ENCODE measurements at regions not wholly inside any gene's neighbourhood (a gene's known extent, or its start where the extent isn't known, plus 50 kb on each side); places are given as distances from the start of the nearest gene placed in this dataset.
"Not testable (repeated sequence)": the region's sequence is repeated elsewhere in the genome, so short reads cannot be mapped to it uniquely, and the experiment has no call there.

DNA sequence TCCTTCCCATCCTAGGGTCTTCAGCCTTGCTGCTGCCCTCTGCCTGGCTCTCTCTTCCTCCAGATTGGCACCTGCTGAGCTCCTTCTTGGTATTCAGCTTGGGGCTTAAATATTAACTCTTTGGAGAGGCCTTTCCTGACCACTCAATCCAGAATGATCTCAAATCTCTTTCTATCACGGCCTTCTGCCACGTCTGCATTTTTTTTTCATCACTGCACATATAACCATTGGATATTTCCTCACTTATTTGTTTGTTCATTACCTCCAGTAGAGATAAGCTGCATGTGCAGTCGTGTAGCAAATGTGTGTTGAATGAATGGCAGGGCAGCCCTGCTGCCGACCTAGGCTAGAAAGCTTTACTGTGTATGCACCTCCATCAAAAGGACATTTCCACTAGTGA lies 51.6 kb upstream of the MPP7 start:
- DNase-seq (ENCODE audit: low read depth in 3 of 3, low spot score in 1 of 3), result no peak

DNA sequence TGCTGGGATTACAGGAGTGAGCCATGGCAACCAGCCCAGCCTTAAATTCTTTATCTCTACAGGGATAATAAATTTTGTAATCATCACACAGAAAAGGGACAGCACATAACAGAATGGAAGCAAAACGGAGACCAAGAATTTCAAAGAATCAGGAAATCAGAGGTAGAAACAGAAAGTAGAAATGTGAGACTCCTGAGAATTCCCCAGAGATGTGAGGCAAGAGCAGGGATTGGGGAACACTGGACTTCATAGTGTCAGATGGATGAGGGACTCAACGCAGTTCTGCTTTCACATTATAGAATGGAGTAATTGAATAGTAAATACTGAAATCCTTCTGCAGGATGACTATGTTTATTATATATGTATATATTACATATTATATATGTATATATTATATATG lies 52.5 kb upstream of the MPP7 start:
- no peak for DNase-seq (ENCODE audit: low read depth in 3 of 3, low spot score in 1 of 3)

DNA sequence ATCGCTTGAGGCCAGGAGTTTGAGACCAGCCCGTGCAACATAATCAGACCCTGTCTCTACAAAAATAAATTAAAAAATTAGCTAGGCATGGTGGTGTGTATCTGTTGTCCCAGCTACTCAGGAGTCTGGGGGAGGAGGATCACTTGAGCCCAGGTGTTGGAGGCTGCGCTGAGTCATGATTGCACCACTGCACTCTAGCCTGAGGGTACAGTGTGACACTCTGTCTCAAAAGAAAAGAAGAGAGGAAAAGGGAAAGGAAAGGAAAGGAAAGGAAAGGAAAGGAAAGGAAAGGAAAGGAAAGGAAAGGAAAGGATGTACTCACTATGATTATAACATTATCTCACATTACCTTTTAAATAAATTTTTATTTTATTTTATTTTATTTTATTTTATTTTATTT lies 56.5 kb upstream of the MPP7 start:
- DNase-seq (ENCODE audit: low read depth in 3 of 3, low spot score in 1 of 3), result no peak

DNA sequence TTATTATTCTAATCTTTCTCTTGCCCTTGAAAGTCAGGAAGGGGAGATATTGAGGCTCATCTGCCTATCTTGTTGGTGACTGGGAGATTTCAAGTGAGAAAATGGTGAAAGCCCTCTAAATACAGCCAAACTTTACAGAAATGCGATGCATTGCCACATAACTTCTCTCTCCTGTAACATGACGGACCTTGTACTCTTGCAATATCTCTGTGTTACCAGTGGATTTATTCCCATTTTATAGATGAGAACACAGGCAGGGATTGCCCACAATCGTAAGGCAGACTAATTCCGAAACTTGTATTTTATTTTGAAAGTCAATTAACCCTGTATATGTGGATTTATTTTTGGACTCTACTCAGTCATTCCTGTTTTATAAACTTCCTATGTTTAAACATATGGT lies 57.3 kb upstream of the MPP7 start:
- DNase-seq (ENCODE audit: low read depth in 3 of 3, low spot score in 1 of 3), result no peak

DNA sequence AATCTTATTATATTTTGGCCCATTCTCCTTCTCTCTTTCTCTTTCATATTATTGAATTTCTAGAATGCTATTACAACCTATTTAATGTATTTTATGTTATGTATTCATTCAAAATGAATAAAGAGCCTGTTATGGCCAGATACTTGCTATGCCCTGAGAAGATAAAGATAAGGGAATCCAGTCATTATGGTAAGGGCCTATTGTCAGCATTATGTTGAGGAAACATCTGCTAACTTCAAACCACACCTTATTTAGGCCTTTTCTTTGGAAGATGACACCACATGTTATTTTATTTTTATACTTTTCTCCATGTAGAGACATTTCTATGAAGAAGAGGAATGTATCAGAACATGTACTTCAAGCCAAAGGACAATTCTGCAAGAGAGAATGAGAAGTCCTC lies 60.5 kb upstream of the MPP7 start:
- no peak for DNase-seq (ENCODE audit: low read depth in 3 of 3, low spot score in 1 of 3)

DNA sequence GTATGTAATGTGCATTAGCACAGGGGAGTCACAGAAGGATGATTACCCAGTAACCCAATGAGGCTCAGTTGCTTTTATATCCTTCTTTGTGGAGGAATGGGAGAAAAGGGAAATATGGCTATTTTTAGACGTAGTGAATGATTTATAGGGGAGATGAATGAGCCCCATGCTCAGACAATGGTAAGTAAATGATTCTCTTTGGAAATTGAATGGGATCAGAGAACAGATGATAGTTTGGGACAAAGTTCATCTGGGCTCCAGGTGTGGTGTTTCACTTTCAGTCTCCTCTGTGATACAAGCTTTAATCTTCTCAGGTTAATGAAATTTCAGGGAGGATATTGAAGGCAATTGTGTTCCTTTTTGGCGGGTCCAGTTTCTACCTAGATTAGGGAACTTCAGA lies 63.0 kb upstream of the MPP7 start:
- DNase-seq (ENCODE audit: low read depth in 3 of 3, low spot score in 1 of 3), result no peak

DNA sequence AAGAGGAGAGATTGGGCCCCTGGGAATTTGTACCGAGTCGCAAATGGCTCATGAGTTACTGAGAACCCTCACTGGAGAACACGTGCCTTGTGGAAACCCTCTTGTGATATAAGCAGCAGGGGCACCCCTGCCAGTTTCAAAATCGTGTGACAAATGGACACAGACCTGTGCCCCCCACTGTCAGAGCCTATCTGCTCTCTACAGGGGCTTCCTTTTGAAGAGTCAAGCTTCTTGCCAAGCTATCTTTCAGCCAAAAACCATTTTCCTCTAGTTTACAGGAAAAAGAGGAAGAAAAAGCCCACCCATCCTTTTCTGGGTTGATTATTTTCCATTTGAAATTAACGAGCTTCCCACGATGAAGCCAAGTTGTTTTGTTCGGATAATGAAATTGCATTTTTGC lies 64.1 kb upstream of the MPP7 start:
- DNase-seq (ENCODE audit: low read depth in 3 of 3, low spot score in 1 of 3), result no peak

DNA sequence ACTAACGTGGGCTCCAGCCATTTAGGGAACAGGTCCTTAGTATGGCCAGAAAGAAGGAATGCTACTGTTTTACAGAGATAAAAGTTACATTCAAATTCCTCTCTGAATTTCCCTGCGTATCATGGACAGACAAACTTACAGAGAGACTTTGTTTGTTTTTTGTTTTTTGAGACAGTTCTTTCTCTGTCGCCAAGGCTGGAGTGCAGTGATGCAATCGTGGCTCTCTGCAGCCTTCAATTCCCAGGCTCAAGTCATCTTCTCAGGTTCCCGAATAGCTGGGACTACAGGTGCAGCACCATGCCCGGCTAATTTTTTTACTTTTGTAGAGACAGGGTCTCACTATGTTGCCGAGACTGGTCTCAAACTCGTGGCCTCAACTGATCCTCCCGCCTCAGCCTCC lies 64.5 kb upstream of the MPP7 start:
- no peak for DNase-seq (ENCODE audit: low read depth in 3 of 3, low spot score in 1 of 3)

DNA sequence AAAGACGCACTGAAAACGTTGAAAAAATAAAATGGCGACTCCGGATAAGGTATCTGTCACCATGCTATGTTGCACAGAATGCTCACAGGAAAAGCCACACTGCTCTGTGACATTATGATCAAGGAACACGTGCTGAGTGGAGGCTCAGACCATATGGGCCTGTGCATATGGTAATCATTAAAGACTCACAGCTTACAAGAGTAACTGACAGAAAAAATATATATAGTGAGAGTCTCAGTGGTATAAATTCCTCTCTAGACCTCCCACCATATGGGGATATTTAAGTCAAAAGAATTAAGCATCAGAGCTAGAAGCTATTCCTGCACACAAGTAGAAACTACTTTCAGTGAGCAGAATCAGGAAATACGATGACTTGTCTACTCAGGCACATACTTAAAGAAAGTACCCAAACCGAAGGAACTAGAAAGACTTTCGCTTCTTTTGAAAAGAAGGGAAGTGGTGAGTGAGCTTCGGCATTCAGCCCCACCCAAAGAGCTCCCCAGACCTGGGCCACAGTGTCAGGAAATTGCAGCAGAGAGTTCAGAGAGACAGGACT lies 65.1 kb upstream of the MPP7 start:
- DNase-seq (ENCODE audit: low read depth in 3 of 3, low spot score in 1 of 3), result peak; percentile 11 to 26 (median 13)

DNA sequence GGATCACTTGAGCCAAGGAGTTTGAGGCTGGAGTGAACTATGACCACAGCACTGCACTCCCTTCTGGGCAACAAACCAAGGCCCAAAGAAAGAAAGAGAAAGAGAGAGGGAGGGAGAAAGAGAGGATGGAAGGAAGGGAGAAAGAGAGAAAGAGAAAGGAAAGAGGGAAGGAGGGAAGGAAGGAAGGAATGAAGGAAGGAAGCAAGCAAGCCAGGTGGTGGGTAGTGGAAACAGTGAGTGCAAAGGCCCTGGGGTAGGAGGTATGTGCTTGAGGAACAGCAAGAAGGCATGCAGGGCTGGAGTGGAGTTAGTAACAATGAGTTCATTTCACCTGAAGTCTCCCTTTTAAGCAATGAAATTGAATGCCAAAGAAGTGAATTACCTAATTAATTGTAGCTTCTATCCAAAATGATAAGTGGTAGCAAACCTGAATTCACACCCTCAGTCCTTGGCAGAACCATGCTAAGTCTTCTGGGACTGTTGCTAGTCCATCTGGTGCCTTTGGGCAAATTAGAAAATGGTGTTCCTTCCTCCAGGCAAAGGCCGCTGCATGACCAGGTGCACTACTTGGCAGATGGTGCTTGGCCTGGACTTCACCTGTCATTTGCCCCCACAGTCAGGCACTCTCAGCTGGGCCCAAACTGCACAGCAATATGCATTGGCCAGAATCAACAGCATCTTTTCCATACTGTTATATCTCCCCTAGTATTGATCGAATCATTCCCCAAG lies 67.4 kb upstream of the MPP7 start:
- no peak for DNase-seq (ENCODE audit: low read depth in 3 of 3, low spot score in 1 of 3)

DNA sequence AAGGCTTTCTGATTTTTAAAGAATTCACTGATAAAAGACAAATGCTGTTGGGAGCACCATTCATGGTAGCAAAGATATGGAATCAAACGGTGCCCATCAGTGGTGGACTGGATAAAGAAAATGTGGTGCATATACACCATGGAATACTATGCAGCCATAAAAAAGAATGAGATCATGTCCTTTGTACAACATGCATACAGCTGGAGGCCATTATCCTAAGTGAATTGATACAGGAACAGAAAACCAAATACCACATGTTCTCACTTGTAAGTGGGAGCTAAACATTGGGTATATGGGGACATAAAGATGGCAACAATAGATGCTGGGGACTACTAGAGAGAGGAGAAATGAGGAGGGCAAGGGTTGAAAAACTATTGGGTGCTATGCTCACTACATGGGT lies 68.8 kb upstream of the MPP7 start:
- DNase-seq (ENCODE audit: low read depth in 3 of 3, low spot score in 1 of 3), result not testable (repeated sequence)

DNA sequence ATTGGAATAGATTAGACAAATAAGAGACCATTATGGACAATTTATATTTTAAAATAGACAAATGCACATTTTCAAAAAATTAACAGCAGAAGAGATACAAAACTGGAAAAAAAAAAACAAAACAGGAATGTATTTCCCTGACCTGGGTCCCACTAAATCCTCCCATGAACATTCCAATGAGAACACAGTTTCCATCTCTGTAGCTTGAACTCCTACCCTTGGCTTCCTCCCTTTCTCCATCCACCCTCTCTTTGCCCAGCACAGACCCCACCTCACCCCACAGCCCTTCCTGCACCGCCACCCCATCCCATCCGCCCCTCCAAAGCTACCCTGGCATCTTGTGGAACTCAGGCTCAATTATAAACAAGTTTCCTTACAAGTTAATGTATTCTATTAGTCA lies 71.2 kb upstream of the MPP7 start:
- no peak for DNase-seq (ENCODE audit: low read depth in 3 of 3, low spot score in 1 of 3)

DNA sequence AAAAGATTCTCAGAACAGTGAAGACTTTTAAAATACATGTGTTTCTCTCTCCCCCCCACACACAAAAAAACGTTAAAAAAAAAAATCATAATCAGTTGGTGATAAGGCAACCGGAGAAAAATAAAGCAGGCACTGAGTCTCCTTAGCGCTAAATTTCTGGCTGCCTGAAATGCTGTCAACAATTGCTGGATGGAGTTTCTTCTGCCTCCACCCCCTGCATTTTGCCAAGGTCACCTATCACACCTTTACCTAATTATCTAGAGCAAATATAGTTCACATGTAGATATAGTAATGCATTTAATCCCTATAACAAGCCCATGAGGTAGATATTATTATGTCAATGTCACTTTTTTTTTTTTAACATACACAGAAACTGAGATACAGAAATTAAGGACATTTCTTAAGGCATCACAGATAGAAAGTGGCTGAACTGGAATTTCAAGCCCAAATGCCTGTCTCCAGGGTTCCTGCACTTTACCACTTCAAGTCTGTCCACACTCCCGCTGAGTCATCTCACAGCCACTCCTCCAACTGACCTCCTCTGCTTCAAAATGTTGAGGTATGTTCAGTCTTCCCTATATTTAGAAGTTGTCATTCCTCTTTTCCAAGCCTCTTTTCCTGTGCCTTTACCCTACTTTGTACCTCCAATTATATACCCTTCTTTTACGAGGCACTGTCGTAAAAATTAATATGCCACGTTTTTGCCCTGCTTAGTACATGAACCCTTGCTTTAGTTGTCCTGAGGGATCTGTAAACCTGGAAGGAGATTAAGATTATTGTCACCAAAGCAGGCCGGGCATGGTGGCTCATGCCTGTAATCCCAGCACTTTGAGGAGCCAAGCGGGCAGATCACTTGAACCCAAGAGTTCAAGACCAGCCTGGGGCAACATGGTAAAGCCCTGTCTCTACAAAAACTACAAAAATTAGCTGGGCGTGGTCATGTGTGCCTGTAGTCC lies 72.8 kb upstream of the MPP7 start:
- DNase-seq (ENCODE audit: low read depth in 3 of 3, low spot score in 1 of 3), result no peak

DNA sequence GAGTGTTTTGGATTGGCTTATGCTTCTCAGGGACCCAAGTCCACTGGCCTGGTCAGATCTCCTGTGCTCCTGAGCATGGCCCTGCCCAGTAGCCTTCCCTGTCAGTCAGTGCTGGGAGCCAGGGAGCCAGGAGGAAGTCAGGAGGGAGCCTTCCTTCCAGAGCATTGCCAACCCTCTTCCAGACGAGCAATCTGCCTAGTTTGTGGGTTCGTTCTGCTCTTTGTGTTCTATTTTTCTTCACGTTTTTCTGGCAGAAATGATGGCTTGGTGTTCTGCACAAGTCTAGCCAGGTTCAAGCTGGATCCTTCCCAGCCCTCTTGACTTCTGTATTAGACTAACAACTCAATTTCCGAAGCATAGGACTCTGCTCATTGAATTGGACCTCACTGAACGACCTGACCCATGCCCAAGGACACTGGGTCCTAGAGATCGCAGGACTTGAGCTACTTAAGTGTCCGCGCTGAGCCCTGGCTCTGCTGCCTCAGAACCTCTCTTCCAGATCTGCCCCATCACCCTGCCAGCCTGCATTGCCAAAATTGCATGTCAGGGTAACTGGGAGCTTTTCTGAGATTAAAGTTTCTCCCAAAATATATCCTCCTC lies 76.2 kb upstream of the MPP7 start:
- no peak for DNase-seq (ENCODE audit: low read depth in 3 of 3, low spot score in 1 of 3)

DNA sequence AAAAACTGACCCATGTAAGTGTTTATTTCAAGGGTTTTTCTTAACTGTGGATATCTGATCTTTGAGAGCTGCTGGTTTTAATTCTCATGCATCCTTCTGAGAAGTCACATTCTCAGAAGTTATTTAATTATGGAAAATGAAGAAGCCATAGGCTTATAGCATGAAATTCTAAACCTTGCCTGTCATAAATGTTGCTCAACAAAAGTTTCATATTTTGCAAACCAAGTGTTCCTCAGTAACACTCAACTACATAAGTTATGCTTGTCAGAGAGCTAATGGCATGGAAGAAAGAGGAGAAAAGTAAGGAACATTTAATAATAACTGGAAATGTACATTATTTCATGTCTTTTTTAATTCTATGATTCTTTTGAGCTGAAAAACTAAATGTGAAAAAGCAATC lies 78.6 kb upstream of the MPP7 start:
- DNase-seq (ENCODE audit: low read depth in 3 of 3, low spot score in 1 of 3), result no peak

DNA sequence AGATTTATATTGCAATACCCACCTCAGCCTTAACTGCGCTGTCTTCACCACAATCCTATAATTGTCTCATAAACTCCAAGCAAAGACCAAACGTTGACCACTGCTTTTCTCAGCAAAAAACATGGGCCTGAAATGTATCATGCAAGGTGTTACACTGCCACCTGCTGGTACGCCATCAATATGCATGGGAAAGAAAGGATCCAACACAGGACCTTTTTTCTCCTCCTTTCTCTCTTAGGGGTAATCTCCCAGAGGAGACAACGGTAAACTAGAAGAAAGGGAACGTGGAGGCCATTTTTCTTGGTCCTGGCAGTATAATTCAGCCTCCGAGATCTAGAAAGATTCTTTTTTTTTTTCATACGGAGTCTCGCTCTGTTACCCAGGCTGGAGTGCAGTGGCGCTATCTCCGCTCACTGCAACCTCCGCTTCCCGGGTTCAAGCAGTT lies 79.1 kb upstream of the MPP7 start:
- peak; percentile 65 to 69 (median 66) for DNase-seq (ENCODE audit: low read depth in 3 of 3, low spot score in 1 of 3)

DNA sequence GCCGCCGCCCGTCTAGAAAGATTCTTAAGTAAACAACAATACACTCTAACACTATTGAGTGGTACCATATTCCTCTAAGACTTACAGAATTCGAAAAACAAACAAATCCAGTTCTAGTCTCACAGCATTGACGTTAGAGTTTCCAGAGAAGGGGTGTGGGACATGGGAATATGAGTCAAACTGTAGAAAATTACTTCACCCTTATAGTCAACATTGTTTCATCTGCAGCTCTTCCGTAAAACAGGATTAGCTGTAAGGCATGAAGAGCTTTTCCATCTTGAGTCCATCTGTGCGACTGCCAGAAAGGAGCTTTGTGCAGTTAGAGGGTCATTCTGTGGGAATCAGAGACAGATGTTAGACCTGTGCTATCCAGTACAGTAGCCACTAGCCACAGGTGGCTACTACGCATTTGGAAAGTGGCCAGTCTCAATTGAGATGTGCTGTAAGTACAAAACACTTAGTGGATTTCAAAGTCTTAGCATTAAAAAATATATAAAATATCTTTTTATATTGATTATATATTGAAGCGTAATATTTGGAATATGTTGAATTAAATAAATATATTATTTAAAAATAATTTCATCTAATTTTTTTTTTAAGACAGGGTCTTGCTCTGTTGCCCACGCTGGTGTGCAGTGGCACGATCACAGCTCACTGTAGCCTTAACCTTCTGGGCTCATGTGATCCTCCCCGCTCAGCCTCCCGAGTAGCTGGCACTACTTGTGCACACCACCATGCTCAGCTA lies 79.8 kb upstream of the MPP7 start:
- DNase-seq (ENCODE audit: low read depth in 3 of 3, low spot score in 1 of 3), result no peak

DNA sequence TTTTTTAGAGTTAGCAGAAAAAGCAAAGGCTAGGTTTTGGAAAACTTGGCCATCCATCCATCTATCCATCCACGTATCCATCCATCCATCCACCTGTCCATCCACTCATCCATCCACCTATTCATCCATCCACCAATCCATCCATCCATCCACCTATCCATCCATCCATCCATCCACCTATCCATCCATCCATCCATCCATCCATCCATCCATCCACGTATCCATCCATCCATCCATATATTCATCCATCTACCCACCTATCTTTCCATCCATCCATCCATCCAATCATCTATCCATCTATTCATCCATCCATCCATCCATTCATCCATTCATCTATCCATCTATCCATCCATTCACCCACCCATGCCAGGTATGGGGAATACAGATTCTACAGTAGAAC lies 81.7 kb upstream of the MPP7 start:
- no peak for DNase-seq (ENCODE audit: low read depth in 3 of 3, low spot score in 1 of 3)

DNA sequence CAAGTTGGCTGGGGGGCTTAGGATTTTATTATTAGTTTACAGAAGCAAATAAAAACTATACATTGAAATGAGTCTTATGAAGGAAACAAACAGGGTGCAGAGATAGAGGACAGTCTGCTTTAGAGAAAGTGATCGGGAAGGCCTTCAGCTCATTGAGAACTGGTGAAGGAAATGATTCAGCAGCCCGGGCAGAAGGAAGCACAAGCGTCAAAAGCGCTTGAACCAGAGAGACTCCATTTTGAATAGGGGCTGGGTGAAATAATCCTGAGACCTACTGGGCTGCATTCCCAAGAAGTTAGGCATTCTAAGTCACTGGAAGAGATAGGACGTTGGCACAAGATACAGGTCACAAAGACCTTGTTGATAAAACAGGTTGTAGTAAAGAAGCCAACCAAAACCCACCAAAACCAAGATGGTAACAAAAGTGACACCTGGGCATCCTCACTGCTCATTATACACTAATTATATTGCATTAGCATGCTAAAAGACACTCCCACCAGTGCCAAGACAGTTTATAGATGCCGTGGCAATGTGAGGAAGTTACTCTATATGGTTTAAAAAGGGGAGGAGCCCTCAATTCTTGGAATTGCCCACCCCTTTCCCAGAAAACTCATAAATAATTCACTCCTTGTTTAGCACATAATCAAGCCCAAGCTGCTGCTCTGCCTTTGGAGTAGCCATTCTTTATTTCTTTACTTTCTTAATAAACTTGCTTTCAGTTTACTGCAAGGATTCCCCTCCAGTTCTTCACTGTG lies 83.1 kb upstream of the MPP7 start:
- DNase-seq (ENCODE audit: low read depth in 3 of 3, low spot score in 1 of 3), result no peak

DNA sequence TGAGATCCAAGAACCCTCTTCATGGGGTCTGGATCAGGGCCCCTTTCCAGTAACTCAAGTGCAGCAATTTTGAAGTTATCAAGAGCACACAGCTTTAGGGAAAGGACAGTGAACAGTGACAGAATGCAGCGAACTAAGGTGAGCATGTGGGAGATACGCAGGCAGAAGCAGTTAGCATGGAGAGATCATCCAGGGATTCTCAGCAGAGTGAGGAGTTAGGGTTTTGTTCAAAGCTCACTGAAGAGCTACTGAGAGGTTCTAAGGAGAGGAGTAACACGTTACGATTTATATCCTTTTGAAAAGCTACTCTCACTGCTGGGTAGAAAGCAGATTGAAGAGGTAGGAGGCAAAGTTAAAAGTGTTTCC lies 83.6 kb upstream of the MPP7 start:
- DNase-seq (ENCODE audit: low read depth in 3 of 3, low spot score in 1 of 3), result no peak
